Heart left ventricle (tissue), 16 donors: ENCODE measurements at regions not wholly inside any gene's neighbourhood (a gene's known extent, or its start where the extent isn't known, plus 50 kb on each side); places are given as distances from the start of the nearest gene placed in this dataset.

Experiments
- ATAC-seq, 4 donors: fragments of 200-7000 bp; cut with Tn5 transposase; one replicate each; pipeline ENCODE4 v1.9.1; 2020 to 2022; ENCODE audit warnings: moderate library complexity in 4 of 4, mild to moderate bottlenecking in 3 of 4, moderate number of reproducible peaks in 1 of 4
- DNase-seq, 5 donors: peaks; one replicate each; pipeline ENCODE4 v3.0.0-alpha.2; 2020
- H3K27ac ChIP-seq, 12 donors: fragments of 200-600 bp; sonication (generic) in 4 of 12; one replicate each; pipeline versions ENCODE4 v1.5.0 to v1.8.0; 2016 to 2022; ENCODE audit warnings: mild to moderate bottlenecking in 2 of 12
- H3K27me3 ChIP-seq, 9 donors: fragments of 200-600 bp; sonication (generic) in 2 of 9; one replicate each; pipeline versions ENCODE4 v1.5.1 to v1.8.0; 2016 to 2022; ENCODE audit warnings: mild to moderate bottlenecking in 3 of 9
- H3K36me3 ChIP-seq, 9 donors: fragments of 200-600 bp; sonication (generic) in 2 of 9; one replicate each; pipeline versions ENCODE4 v1.5.0 to v1.8.0; 2018 to 2022; ENCODE audit warnings: mild to moderate bottlenecking in 2 of 9
- H3K4me1 ChIP-seq, 12 donors: fragments of 200-600 bp; sonication (generic) in 4 of 12; one replicate each; pipeline versions ENCODE4 v1.5.0 to v1.8.0; 2016 to 2022; ENCODE audit warnings: mild to moderate bottlenecking in 3 of 12
- H3K4me3 ChIP-seq, 12 donors: fragments of 200-600 bp; sonication (generic) in 4 of 12; one replicate each; pipeline versions ENCODE4 v1.5.0 to v1.8.0; 2017 to 2022; ENCODE audit warnings: mild to moderate bottlenecking in 9 of 12, moderate library complexity in 4 of 12
- H3K9me3 ChIP-seq, 12 donors: fragments of 200-600 bp; sonication (generic) in 4 of 12; one replicate each; pipeline versions ENCODE4 v1.5.0 to v1.8.0; 2016 to 2022; ENCODE audit warnings: mild to moderate bottlenecking in 1 of 12
- CTCF ChIP-seq, 12 donors: fragments of 200-600 bp; sonication (generic) in 4 of 12; IDR thresholded peaks; one replicate each; pipeline versions ENCODE4 v1.5.0 to v1.8.0; 2018 to 2022; ENCODE audit warnings: antibody characterized with exemption in 12 of 12, mild to moderate bottlenecking in 5 of 12
- POLR2A ChIP-seq, 2 donors: fragments of 450-650 bp; IDR thresholded peaks; one replicate each; pipeline ENCODE4 v1.6.1; 2017; ENCODE audit warnings: antibody characterized with exemption in 2 of 2, mild to moderate bottlenecking in 2 of 2, moderate library complexity in 2 of 2
- WGBS, 4 donors: extraction: QIAGEN DNeasy Blood & Tissue Kit in 2 of 4; methylation state at CpG; one replicate each; pipeline versions ENCODE4 v1.1.5 to v1.1.7; 2013 to 2018; 5-methylcytosine and 5-hydroxymethylcytosine counted together
- intact Hi-C, 10 donors: fragments of 100-400 bp; cut with DNase I; formaldehyde crosslinking; loops; one replicate each; pipeline versions ENCODE4 v1.11.1 to v1.14.2; 2022
- donor health status: ischemic (EF 13 %, LVEDD 7.1; RV severe dilation, severe dysfunction).
- donor health status: healthy with polysubstance abuse.
- donor health status: DM: no; HTN: yes; CAD: no.
- donor health status: DM: no; HTN: no; CAD: no.
- donor health status: ischemic (EF 25% LVEDD 6.9; RV normal size, moderate dysfunction).
- donor health status: ischemic (EF 25% LVEDD 5.7; RV mildly dilated, moderate dysfunction).
- donor health status: healthy.
- donor health status: DM: yes; HTN: yes; CAD: no.
- donor health status: ischemic (EF 35%, LVEDD 5.7; RV mildly dilated, moderate dysfunction).
- donor health status: nonischemic (EF 11% LVEDD 7.7; RV severe dilation, severe dysfunction).
- donor health status: DM: yes; HTN: yes; CAD: no.
- donor health status: PGD.
- donor health status: ischemic (EF 29% LVEDD 5.4; RV normal size, mild dysfunction).
- donor health status: nonischemic (EF 23%, LVEDD 6.1; RV moderate dilation, normal function).

GRCh38 chr16:86251682-86252081 is 258.6 kb upstream of the FOXF1 start:
- Histone ChIP-seq H3K27ac (no peak overlapping the region), H3K27me3 (peaks cover 0 to 4% (median 0%) of the 10 kb centered on the region in 9 donors), H3K9me3 (peaks cover 0 to 18% (median 0%) of the 10 kb centered on the region in 12 donors), H3K36me3 (no peaks in the 10 kb centered on the region), H3K4me3 (no peak overlapping the region), H3K4me1 (no peaks in the 10 kb centered on the region)
- 87 to 91% (median 91%) methylated on average over 9 of the region's 9 CpGs for WGBS, 4 donors
- no peak for ATAC-seq
- TF ChIP-seq CTCF (IDR thresholded peaks at IDR 0.05) (no peak), POLR2A (IDR thresholded peaks at IDR 0.05) (no peak)
- intact Hi-C loops: loop anchor here in 1 of 10 donors (10.0 kb wide), 1 partner anchor 273 kb away; no protein-coding TSS in a partner anchor
- DNase-seq: no peak

- 34 to 49% (median 39%) methylated on average over 6 of the region's 6 CpGs for WGBS, 4 donors
- ATAC-seq (no peak), DNase-seq (no peak)
- peaks cover 0 to 18% (median 0%) of the 10 kb centered on the region in 12 donors for H3K9me3 ChIP-seq
- intact Hi-C loops: loop anchor here in 1 of 10 donors (10.0 kb wide), 1 partner anchor 272 kb away; no protein-coding TSS in a partner anchor
- no peaks in the 10 kb centered on the region for H3K36me3 ChIP-seq
- H3K4me1 ChIP-seq: no peaks in the 10 kb centered on the region
- peak in 7 of 12 donors; percentile 17 to 35 (median 30) for TF ChIP-seq CTCF (IDR thresholded peaks at IDR 0.05)
- no peak for TF ChIP-seq POLR2A (IDR thresholded peaks at IDR 0.05)
- H3K27ac ChIP-seq: no peak overlapping the region
- peaks cover 0 to 11% (median 0%) of the 10 kb centered on the region in 9 donors for H3K27me3 ChIP-seq
- no peak overlapping the region for H3K4me3 ChIP-seq
Measured at GRCh38 chr16:86252596-86252995, 257.7 kb upstream of the FOXF1 start.

GRCh38 chr16:86255966-86256365 is 254.4 kb upstream of the FOXF1 start:
- no peaks in the 10 kb centered on the region for H3K4me1 ChIP-seq
- H3K36me3 ChIP-seq: no peaks in the 10 kb centered on the region
- intact Hi-C loops: loop anchor here in 1 of 10 donors (10.0 kb wide), 1 partner anchor 269 kb away; no protein-coding TSS in a partner anchor

GRCh38 chr16:86256995-86257394 is 253.3 kb upstream of the FOXF1 start:
- ATAC-seq (no peak), DNase-seq (no peak)
- H3K4me1 ChIP-seq: no peaks in the 10 kb centered on the region
- H3K4me3 ChIP-seq: no peak overlapping the region
- TF ChIP-seq CTCF (IDR thresholded peaks at IDR 0.05) (no peak), POLR2A (IDR thresholded peaks at IDR 0.05) (no peak)
- peaks cover 0 to 18% (median 0%) of the 10 kb centered on the region in 12 donors for H3K9me3 ChIP-seq
- intact Hi-C loops: loop anchor here in 1 of 10 donors (10.0 kb wide), 1 partner anchor 268 kb away; no protein-coding TSS in a partner anchor
- peaks cover 0 to 34% (median 0%) of the 10 kb centered on the region in 9 donors for H3K27me3 ChIP-seq
- no peaks in the 10 kb centered on the region for H3K36me3 ChIP-seq
- 85 to 89% (median 89%) methylated on average over 3 of the region's 3 CpGs for WGBS, 4 donors
- no peak overlapping the region for H3K27ac ChIP-seq

More at GRCh38 chr16:86255966-86256365, 254.4 kb upstream of the FOXF1 start:
- no peak for TF ChIP-seq CTCF (IDR thresholded peaks at IDR 0.05)
- no peak for TF ChIP-seq POLR2A (IDR thresholded peaks at IDR 0.05)
- no peak for ATAC-seq
- H3K9me3 ChIP-seq: peaks cover 0 to 18% (median 0%) of the 10 kb centered on the region in 12 donors
- peaks cover 0 to 27% (median 0%) of the 10 kb centered on the region in 9 donors for H3K27me3 ChIP-seq
- no peak for DNase-seq
- H3K27ac ChIP-seq: no peak overlapping the region
- no peak overlapping the region for H3K4me3 ChIP-seq
